Umbilical cord (tissue), 1 donor: ENCODE measurements at regions not wholly inside any gene's neighbourhood (a gene's known extent, or its start where the extent isn't known, plus 50 kb on each side); places are given as distances from the start of the nearest gene placed in this dataset.

Experiments used
- DNase-seq: peaks from one replicate; pipeline ENCODE4 v3.0.0-alpha.2; 2015; ENCODE audit warnings: low spot score

DNA sequence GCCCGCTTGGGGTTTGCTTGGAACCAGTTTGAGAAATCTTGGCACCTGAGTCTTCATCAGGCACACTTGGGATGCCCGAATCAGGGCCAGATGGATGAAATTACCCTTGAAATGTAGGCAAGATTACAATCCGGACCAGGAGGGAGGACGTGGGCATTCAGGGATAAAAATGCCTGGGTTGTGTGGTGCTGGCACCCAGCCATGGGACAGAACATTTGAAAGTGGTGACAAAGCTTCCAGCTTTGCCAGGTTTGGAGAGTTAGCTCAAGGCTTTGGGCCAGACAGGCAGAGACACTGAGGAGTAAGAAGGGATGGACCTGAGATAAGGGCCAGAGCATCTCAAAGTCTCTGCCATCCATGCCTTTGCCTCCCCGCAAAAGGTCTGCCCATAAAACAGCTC, 182.2 kb downstream of the TTC32 start:
- DNase-seq, result no peak

DNA sequence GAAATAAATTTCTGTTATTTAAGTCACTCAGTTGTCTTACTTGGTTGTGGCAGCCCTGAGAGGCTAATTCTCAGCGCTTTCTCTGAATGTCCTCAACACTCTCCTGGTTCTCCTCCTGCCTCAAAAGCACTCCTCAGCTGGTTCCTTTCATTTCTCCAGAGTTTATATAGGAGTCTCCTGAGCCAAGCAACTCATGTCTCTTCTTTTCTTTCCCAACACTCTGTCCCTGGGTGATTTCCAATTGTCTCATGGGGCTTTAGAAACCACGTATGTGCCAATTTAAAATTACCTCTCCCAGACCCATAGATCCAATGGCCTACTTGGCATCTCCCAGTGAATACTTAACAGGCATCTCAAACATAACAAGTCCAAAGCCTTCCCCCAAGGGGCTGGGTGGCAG, 184.3 kb downstream of the TTC32 start:
- DNase-seq, result no peak

DNA sequence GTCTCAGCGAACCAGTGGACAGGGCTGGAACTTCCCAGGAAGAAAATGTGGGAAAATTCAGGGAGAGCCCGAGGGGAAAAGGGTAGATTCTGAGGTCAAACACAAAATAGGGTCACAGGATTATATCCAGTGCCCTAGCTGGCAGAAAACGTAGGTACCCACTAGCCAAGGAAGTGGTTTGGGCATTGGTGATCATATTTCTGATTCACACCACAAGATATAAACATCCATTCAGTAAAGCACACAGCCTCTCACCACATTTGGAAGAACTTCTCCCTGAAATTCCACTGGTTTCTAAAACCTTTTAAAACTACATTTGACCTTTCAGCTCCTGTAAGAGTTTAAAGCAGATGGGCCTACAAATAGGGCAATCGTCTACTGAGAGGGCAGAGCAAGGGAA, 186.9 kb downstream of the TTC32 start:
- DNase-seq, result no peak

DNA sequence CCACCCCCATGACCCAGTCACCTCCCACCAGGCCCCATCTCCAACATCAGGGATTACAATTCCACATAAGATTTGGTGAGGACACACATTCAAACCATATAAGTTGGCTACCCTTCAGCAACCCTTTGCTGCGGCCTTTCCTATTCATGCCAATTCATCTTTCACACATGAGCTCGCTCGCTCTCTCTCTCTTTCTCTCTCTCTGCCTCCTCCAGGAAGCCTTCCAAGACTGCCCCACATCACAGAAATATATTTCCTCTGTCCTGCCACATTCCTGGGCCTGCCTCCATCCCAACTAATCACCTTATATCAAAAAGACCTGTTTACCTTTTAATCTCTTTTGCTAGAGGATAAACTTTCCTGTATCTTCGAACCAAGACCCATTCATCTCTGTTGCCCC, 188.9 kb downstream of the TTC32 start:
- no peak for DNase-seq

DNA sequence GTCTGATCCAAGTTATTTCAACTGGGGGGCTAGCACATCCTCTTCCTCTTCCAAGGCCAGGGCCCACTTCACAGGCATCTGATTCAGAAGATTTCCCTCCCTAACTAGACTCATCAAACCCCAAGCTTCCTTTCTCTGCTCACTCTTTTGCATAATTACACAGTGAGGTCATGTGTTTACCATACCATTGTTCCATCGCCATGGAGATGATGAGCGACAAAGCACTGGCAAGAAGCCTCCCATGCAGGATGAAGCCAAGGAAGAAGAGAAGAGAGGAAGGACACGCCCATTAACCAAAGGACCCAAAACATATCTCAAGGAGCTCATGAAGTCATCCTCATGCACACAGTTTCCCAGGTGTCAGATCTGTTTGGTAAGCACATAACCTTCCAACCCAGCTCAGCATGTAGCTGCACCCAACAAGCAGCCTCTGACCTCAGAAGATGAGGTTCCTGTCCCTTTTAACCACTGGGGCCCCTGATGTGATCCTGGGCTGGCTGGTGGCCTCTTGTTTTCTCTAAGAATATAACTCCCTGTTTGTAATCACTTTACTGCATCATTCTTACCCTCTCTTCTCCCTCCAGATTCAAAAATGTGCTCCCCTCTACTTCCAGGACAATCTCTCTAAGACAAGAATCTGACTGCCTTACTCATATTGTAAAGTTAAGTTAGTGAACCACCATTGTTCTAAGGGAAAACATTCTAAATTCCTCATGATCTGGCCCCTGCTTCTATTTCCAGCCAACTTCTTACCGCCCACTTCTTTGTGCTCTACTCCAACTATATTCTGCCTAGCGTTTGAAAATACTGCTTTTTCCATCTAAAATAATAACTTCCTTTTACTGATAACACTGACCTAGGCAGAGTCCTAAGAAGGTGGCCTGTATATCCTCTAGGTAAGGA, 190.1 kb downstream of the TTC32 start:
- DNase-seq, result peak; percentile 51

DNA sequence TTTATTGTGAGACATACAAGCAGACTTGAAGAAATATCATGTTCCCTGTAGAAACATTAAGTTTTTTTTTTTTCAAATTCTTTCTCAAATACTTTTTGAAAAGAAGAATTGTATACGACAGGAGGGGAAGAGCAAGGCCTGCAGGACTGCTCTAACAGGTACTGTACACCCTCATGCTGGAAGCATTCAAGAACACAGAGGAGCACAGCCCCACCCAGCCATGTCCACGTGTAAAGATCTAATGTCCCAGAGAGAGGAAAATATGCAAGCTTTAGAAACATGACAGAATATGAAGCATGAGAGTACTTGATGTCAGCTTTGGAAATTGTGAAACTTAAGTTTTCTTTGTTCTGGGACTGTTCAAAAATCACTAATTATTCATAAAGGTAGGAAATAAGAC, 191.6 kb downstream of the TTC32 start:
- no peak for DNase-seq

DNA sequence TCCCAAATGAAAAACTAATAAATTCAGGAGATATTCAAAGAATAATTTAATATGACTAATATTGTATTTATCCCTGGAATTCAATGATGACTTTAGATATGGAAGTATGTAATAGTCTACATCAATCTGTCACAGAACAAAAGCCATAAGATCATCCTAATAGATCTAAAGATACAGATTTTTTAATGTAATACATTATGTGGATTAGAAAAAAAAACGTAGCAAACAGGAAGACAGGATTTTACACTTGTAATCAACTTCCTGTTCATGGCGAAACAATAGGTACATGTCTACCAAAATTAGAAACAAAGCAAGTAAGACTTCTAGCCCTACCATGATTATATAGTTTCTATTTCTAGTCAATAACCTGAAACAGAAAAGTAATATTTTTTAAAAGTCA, 192.2 kb downstream of the TTC32 start:
- no peak for DNase-seq

DNA sequence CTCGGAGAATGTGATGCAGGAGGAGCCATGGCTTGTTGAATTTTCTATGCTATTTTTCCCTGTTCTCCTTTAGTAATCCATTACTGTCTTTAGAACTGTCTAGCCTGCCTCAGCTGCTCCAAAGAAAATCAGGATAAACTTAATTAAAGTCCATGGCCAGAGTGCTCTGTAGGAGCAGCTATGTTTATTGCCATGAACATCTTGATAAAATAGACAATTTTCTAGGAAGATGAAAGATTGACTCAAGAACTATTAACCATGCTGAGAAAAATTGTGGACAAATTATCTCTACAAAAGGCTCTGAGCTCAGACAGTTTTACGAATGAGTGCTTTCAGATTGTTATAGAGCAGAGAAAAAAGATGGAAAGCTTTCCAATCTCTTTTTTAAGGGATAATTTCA, 193.0 kb downstream of the TTC32 start:
- DNase-seq, result no peak

DNA sequence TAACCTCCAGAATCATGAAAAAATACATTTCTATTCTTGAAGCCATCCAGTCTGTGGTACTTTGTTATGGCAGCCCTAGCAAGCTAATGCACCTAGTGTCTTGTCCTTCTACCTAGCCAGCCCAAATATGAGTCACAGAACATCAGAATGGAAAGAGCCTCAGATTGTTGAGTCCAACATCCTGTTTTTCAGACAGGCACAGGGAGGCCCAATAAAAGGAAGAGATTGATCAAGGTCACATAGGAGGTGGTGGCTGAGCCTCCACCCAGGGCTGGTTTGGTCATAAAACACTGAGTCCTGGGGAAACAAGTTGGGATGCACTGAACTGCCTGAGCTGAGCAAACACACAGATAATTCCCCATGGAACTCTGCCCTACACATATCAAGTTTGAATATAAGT, 195.5 kb downstream of the TTC32 start:
- no peak for DNase-seq

DNA sequence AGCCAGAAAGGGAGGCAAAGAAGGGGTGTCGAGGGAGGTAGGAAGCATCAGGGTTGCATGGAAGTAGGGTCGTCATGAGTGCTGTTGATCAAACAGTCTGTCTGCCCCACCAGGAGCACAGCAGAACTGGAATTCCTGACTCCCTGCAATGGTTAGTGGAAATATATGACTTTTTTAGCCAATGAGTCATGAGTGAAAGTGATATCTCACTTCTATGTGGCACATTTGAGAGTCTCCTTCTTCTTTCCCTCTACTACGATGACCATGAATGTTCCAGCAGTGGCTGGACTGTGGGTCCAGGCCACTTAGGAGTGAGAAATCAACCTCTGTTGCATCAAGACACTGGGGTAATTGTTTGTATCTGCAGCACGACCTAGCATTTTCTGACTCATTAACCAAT, 199.5 kb downstream of the TTC32 start:
- no peak for DNase-seq

DNA sequence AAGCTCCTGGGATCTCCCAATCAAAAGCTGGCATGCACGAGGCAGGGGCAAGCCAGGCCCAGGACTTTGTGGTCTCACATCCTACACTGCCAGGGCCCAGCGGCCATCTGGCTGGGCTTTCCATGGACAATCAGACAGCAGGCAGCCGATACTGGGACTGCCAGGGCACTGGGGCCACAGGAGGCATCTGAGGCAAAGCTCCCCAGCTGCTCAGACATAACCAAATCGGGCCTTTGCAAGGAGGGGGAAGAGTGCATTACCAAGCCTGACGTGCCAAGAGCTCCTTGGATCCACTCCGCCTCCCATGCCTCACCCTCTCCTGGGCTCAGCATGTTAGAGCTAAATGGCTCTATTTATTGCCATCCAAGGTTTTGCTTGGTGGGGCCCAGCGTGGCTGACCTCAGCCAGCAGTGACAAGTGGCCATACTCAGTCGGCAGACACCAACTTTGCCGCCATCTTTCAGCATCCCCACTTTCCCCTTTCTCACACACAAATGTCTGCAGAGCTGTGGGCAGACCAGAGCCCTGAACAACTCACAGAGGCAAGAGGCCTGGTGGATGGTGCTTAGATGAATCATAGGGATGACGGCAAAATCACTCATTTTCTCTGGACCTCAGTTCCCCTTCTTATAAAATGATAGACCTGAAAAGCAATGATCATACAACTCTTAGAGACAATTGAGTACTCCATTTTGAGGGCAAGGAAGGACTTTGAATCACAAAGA, 200.8 kb downstream of the TTC32 start:
- DNase-seq, result no peak

DNA sequence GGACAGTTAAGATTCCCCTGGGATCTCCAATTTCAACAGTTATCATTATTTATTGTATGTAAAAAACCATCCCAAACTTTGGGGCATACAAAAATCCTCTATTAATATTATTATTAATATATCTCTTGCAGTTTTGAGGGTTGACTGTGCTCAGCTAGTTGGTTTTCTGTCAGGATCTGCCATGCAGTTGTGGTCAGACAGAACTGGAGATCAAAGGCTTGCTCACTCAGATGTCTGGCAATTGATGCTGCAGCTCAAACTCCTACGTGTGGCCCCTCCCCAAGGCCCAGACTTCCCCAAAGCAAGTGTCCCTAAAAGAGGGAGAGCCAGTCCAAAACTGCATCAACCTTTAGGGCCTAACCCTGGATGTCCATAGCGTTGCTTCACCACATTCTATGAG, 204.7 kb downstream of the TTC32 start:
- no peak for DNase-seq

DNA sequence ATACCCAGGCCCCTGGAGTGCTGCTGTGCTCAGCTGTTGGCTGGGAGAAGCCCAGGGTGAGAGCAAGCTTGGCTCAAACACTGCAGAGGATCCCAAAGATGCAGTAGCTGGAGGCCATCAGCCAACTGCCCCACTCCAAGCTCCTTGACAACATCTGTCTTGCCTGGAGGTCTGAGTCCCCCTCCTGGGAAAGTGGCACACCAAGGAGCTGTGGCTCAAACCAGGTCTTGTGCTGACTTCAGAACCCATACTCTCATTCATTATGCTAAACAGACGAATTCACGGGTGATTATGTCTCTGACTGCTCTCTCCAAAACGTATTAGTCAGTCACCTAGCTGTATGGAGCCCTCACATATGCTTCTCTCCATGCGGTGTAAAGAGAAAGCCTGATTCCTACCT, 206.1 kb downstream of the TTC32 start:
- no peak for DNase-seq

DNA sequence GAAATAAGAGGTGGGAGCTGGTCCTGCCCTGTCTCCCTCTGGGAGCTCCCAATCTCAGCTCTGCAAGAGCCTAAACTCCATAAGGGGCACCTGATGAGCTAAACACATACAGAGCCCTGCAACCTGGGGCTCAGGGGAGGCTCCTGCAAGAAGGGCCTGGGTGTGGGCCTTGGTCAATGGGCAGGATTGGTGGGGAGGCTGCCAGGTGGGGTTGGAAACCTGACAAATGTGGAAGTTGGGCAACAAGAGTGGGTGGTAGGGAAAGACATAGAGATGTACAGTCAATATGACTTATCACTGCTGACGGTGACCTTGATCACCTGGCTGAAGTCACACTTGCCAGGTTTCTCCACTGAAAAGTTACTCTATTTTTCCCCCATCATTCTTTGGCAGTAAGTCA, 209.9 kb downstream of the TTC32 start:
- DNase-seq, result no peak

DNA sequence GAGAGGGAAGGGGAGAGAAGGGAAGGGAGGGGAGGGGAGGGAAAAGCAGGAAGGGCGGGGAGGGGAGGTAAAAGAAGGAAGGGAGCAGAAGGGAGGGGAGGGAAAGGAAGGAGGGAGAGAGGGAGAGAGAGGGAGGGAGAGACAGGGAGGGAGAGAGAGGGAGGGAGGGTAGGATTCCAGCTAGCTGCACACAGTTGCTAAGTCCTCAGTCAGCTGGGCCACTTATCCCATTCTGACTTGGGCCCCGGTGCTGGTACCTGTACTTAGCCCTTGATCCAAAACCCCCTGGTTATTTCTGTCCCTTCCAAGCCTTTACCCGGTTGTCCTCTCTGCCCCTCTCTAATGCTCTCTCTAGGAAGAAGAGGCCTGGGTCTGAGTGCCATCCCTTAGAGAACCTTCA, 211.4 kb downstream of the TTC32 start:
- no peak for DNase-seq

DNA sequence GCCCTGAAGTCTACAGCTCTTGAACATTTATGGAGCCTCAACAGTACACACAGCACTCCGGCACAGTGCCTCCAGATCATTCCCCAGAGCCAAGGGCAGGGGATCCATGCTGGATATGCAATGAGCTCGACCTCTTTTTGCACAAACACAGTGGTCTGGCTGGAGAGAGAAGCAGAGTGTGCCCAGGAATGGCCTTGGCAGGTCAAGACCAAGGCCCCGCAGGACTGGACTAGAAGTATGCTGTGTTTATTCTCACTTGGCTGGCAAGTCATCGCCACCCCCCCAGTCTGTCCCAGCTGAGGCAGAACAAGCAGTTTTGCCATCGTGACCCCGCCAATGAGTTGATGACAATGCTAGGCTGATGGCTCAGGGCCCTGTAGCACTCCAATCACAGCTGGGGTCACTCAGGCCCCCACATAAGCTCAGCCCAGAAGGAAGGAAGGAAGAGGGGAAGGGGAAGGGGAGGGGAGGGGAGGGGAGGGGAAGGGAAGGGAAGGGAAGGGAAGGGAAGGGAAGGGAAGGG, 212.1 kb downstream of the TTC32 start:
- DNase-seq, result no peak

DNA sequence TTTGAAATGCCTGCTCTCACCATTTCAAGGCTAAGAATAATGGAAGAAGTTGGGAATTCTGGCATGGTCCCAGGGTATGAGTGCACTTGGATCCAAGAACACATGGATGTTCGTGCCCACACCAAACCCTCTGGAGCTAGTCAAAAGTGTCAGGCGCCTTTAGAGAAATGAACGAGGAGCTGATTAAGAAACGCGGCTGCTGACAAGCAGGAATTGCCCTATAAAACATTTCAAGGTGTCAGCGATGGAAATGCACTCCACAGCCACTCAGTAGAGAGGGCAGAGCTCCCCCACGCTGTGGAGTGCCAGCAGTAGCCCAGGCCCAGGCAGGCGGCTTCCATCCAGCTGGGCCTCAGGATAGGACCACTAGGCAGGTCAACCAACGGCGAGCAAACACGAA, 213.7 kb downstream of the TTC32 start:
- no peak for DNase-seq

DNA sequence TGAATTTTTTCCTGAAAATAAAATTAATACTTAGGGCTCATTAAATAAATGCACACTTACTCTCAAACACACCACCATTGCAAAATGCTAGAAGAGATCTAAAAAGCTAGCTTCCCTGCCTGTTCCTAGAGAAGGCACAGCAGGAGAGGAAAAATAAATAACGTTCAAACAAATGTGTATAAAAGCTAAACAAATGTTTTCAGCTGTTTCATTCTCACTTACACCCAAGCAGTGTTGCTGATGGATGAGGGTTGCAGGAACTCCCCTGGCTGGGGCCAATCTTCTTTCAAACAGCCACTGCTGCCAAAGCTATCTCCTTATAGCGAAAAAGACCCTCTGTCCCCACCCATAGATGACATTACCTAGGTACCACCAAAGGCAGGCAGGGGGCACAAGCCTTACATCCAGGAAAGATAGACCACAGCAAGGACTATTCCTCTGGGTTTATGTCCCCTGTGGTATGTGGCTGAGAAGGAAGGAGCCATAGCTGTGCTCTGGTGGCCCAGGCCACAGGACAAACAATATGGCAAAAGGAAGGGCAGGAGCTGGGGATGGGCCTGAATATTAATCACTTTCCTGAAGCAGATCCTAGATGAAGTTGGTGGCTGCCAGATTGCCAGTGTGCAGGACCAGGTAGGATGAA, 214.6 kb downstream of the TTC32 start:
- DNase-seq, result no peak

DNA sequence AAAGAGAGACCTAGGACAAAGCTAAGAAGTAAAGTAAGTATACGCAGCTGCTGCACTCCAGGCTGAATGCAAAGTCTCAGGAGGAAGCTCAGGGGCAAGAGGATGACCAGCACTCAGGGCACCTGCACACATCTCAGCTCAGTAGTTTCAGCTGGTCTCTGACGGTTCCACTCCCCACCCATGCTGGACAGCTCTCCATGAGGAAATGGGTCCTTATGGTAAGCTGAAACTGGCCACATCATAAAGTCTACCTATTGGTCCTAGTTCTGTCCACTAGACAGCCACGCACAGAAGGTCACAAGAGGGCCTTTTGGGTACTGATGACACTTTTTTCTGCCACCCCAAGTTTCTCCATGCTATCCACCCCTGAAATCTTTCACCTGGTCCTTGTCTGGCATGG, 215.3 kb downstream of the TTC32 start:
- no peak for DNase-seq

DNA sequence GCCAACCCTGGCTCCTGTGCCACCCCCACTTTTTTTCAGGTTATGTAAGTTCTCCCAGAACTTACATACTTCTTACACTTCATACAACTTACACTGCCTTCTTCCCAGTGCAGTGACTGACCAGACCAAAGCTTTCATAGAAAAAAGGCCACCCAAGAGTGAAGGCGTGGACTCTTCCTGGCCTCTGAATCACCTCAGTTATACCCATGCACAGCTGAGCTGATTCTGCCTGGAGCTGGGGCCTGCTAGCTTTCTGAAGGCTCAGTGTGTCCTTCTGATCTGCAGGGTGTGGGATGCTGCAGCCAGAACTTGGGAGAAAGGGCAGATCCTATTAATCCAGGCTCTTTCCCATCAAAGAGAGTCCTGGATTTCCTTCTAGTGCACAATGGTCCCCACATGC, 216.1 kb downstream of the TTC32 start:
- DNase-seq, result peak; percentile 96

DNA sequence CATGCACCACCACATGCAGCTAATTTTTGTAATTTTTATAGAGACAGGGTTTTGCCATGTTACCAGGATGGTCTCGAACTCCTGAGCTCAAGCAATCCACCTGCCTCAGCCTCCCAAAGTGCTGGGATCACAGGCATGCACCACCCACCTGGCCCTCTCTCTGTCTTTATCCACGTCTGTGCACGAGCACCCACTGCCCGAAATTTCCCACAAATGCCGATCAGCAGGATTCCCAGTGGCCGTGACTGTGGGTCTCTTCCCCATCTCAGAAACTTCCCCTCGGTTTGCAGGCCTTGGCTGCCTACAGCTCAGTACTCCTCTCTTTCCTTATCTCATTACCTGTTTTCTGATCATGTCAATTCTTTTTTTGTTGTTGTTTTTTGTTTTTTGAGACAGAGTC, 217.3 kb downstream of the TTC32 start:
- no peak for DNase-seq

DNA sequence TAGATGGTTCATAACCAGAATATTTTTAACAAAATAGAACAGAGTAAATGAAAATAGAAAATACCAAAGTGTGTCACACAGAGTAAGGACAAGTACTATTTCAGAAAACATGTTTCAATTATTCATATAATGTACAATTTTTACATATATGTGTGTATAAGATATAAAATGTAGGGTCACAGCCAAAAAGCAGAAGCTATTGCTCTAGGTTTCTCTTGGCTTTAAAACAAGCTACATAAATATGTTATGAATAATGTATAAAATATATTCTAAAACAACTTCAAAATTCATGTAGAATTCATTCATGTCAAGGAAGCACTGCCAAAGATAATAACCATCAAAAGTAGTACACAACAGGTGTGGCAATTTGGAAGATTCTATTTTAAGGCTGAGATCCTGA, 218.2 kb downstream of the TTC32 start:
- no peak for DNase-seq

DNA sequence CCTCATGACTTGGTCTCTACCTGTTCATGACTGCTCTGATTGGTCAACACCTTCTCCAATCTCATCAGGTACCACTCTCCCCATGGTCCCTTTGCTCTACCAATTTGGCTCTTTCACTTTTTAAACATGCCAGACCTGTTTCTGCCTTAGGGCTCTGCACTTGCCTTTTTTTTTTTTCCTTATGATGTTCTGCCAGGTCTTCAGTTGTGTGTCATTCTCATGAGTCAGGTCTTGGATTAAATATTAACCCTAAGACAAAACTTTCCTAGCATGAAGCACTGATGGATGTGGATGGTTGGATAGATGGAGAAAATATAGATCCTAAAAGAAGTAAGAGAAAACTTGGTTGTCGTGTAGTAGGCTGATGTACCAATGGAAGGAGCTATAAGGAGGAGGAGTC, 219.3 kb downstream of the TTC32 start:
- DNase-seq, result no peak
